ENCODE measurements at regions not wholly inside any gene's neighbourhood (a gene's known extent, or its start where the extent isn't known, plus 50 kb on each side); places are given as distances from the start of the nearest gene placed in this dataset.
"Not testable (repeated sequence)": the region's sequence is repeated elsewhere in the genome, so short reads cannot be mapped to it uniquely, and the experiment has no call there.

- DNase-seq = no peak
These were observed 51.4 kb downstream of the SLC41A2 start for GRCh38 chr12:104906695-104907094.

- not testable (repeated sequence) for DNase-seq
These were observed 52.6 kb downstream of the SLC41A2 start for GRCh38 chr12:104905446-104905845.

DNA sequence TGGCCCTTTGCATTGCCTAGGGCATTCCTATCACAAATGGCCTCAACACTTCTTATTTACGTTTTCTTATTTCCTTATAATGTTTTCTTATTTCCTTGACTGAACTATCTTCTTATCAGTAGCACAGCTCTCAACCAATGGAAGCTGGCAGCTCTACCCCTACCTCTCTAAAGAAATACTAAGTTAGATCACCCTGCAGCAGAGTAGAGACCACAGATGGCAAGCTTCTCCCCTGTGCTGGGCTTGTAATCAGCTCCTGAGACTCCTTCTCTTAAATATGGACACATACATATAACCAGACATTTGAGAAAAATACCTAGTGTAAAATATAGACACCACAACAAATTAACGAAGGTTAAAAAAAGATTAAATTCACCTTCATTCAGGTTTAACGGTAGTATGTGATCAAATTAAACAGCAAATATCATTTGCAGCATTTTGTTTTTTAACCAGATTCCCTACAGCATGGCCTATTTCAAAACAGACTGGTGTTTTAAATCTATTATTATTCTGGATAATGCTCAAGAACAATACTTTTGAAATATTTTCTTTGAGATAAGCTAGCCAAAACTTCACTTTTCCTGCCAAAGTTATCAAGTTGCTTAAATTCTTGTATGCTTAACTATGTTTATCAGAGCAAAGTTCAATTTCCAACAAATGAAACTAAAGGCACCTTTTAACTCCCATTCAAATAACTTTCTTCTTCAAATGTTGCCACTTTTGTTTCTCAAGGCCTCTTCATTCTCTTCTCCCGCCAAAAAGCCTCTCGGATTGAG, 54.3 kb downstream of the SLC41A2 start:
- DNase-seq = peak; percentile 1

GRCh38 chr12:104902125-104902524, 56.0 kb downstream of the SLC41A2 start:
- DNase-seq = no peak

GRCh38 chr12:104896710-104897109, 61.4 kb downstream of the SLC41A2 start:
- no peak for DNase-seq

GRCh38 chr12:104896146-104896545, 61.9 kb downstream of the SLC41A2 start:
- no peak for DNase-seq

- DNase-seq = no peak
These were observed 62.7 kb downstream of the SLC41A2 start for GRCh38 chr12:104895415-104895814.

GRCh38 chr12:104890476-104891096, 67.5 kb downstream of the SLC41A2 start:
- no peak for DNase-seq

DNA sequence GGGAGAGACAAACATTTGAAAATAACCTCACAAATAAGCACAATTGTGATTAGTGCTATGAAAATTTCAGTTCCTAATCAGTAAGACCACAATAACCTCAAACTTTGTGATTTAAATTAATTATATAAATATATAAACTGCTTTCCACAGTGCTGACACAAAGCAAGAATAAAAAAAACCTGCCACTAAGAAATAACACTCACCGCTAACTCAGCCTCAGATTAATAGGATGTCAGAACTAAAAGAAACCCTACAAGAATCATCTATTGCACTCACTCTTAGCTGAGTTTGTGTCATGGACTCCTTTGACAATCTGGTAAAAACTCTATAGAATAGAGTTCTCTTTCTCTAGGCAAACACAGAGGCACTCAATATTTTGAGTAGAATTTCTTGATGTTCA, 68.4 kb downstream of the SLC41A2 start:
- no peak for DNase-seq

DNA sequence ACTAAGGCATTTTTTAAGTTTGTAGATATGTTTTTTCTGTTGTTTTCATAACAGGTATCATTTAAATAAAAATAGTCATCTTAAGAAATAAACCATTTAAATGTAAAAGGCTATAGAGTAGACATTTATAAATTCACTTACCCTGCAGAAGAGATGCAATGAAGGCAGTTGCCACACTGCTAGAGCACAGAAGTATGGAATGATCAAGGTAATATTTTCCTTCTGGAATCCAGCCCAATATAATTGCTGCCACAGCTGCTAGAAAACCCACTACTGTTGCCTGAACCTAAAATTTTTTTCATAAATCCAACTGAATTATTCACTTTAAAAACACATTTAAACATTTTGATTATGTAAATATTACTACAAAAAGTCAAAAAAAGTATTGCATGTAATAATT, 69.2 kb downstream of the SLC41A2 start:
- no peak for DNase-seq

GRCh38 chr12:104888481-104888880, 69.6 kb downstream of the SLC41A2 start:
- no peak for DNase-seq

GRCh38 chr12:104887452-104887851, 70.6 kb downstream of the SLC41A2 start:
- no peak for DNase-seq

DNA sequence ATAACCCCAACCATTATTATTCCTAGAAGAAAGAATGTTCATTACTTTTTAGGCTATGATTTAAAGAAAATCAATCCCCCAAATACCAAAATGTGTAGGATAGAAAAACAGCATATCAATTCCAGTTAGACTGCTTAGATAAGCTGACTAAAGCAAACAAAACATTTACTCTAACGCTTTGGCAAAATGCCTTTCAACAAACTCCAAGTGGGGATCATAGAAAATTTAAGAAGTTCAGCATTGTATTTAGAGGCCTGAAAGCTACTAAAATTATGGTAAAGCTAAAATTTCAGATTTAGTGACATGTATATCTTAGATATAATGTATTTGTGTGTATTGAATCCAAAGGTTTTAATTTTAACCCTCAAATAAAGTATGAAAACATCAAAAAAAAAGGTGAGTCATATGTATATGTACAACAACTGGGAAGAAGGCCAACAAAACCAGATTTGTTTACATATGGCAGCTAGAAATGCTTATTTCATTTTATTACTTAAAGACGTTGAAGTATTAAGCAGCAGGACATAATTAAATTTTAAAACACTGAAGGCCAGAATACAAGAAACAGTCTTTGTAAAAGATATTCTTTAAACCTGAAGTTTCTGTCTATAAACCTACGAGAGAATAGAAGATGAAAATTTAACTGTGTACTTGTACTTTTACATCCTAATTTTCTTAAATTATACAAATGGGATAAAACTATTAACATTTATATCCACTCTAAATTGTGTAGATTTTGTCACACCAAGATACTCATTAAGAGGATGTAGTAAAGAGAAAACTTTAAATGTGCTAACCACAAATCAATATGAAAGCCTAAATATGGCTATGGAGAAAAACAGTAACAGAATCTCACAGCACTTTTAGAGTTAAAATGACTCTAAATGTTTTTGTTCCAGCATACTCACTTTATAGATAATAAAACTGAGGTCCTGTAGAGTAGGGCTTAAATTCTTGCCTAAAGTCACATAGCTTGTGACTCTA, 71.4 kb downstream of the SLC41A2 start:
- no peak for DNase-seq

GRCh38 chr12:104878858-104879257, 79.2 kb downstream of the SLC41A2 start:
- DNase-seq = not testable (repeated sequence)

DNA sequence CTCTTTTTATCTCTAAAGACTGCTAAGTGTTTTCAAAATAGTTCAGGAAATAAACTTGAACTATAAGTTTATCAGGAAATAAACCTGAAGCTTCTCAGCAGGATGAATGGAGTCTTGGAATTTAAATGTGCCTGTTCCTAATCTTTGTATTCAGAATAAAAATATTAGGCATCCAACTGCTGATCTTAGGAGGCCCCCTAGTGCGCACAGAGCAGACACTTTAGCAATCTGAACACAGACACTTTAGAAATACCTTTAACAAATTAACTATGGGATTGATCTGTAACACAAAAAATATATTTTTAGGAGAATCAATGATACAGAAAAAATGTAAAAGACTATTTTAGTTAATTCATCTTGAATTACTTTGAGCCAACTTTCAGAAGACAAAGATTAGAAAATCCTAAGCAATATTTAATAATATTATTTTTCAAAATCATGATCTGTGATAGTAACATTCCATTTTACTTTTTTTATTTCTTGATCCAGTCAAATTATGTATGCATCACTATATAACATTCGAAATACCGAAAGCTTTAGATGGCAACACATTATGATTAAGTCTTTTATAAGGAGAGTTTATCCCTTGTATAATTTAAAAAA, 80.9 kb downstream of the SLC41A2 start:
- DNase-seq = peak; percentile 4

GRCh38 chr12:104873374-104873773, 84.7 kb downstream of the SLC41A2 start:
- DNase-seq = no peak

- DNase-seq = no peak
These were observed 87.3 kb downstream of the SLC41A2 start for GRCh38 chr12:104870797-104871196.

- DNase-seq = no peak
These were observed 91.8 kb downstream of the SLC41A2 start for GRCh38 chr12:104866291-104866690.

GRCh38 chr12:104865080-104865479, 93.0 kb downstream of the SLC41A2 start:
- DNase-seq = no peak

GRCh38 chr12:104864668-104865067, 93.4 kb downstream of the SLC41A2 start:
- DNase-seq = no peak

- no peak for DNase-seq
These were observed 94.7 kb downstream of the SLC41A2 start for GRCh38 chr12:104863296-104863948.
